ENCODE measurements at regions not wholly inside any gene's neighbourhood (a gene's known extent, or its start where the extent isn't known, plus 50 kb on each side); places are given as distances from the start of the nearest gene placed in this dataset.

- Histone ChIP-seq H3K79me2 (ENCODE audit: insufficient read depth, low read length) (no peaks in the 10 kb centered on the region), H3K4me1 (ENCODE audit: insufficient read depth, low read length) (peaks cover 6% of the 10 kb centered on the region; the same call in 1 of the 2 replicates), H3K4me3 (replicated peaks in 1 of 3; ENCODE audit: insufficient read depth in 1 of 3, low read depth in 2 of 3, low read length in 3 of 3) (no peak overlapping the region), H3K9me3 (ENCODE audit: low read length) (no peaks in the 10 kb centered on the region), H3K9ac (ENCODE audit: insufficient read depth, low read depth, low read length) (no peak overlapping the region), H3K27ac (ENCODE audit: extremely low read length, insufficient read depth, low read length) (no peak overlapping the region), H2AFZ (ENCODE audit: low read length) (no peak overlapping the region), H3K27me3 (ENCODE audit: control insufficient read depth in 1 of 2, insufficient read depth in 2 of 2, low read length in 2 of 2) (peaks cover 0 to 3% of the 10 kb centered on the region in 2 experiments; a peak in 2 of 5 replicates), H3K36me3 (replicated peaks in 1 of 2; ENCODE audit: control insufficient read depth in 1 of 2, insufficient read depth in 2 of 2, low read length in 2 of 2) (no peaks in the 10 kb centered on the region), H4K20me1 (ENCODE audit: insufficient read depth, low read length) (no peaks in the 10 kb centered on the region), H3K4me2 (ENCODE audit: low read depth, low read length) (no peak overlapping the region)
- CTCF ChIA-PET (ENCODE audit: low intra/inter-chr PET ratio, low total read pairs) = no interaction called here
- DNase-seq (ENCODE audit: low spot score) = no peak
- no peak for FAIRE-seq
- 3% methylated on average over 3 of the region's 3 CpGs for WGBS (ENCODE audit: low lambda C conversion rate)
- ATAC-seq = no peak
- POLR2A ChIA-PET = no interaction called here
- BruUV-seq (replicated peaks) = no TSS peak
- intact Hi-C loops (cut with micrococcal nuclease; ENCODE audit: unreplicated experiment) = no loop called here
- in situ Hi-C loops (cut with HindIII; ENCODE audit: extremely low pct_ligation_motif_present, low pct_unique_long_range_greater_than_20kb) = no loop called here
- no peak for TF ChIP-seq NONO (IDR thresholded peaks at IDR 0.05)
- no peak for TF ChIP-seq NONO (CRISPR knock-in tag; conservative IDR thresholded peaks at IDR 0.05)
- TF ChIP-seq ARID2 (CRISPR knock-in tag; IDR thresholded peaks at IDR 0.05; ENCODE audit: borderline replicate concordance) = no peak
Observed at GRCh38 chr2:176569574-176569973, 300.3 kb downstream of the MTX2 start.

GRCh38 chr2:176573612-176574483 lies 304.6 kb downstream of the MTX2 start:
- POLR2A ChIA-PET = no interaction called here
- intact Hi-C loops (cut with micrococcal nuclease; ENCODE audit: unreplicated experiment) = no loop called here
- no peak for TF ChIP-seq SRSF1 (optimal IDR thresholded peaks at IDR 0.05; ENCODE audit: low read depth, low read length)
- TF ChIP-seq ZNF318 (CRISPR knock-in tag; IDR thresholded peaks at IDR 0.05) = no peak
- no peak for TF ChIP-seq ZNF496 (CRISPR knock-in tag; IDR thresholded peaks at IDR 0.05; ENCODE audit: insufficient replicate concordance)
- no peak for TF ChIP-seq ZNF562 (CRISPR knock-in tag; IDR thresholded peaks at IDR 0.05; ENCODE audit: borderline replicate concordance)
- TF ChIP-seq FOXP1 (IDR thresholded peaks at IDR 0.05) = no peak
- TF ChIP-seq FOXP1 (CRISPR knock-in tag; IDR thresholded peaks at IDR 0.05) = no peak
- TF ChIP-seq ZBTB7A (CRISPR knock-in tag; IDR thresholded peaks at IDR 0.05) = no peak
- TF ChIP-seq POLR2A (IDR thresholded peaks at IDR 0.05; ENCODE audit: insufficient read depth in 1 of 2, low read depth in 2 of 2, low read length in 2 of 2) = no peak

More at GRCh38 chr2:176573612-176574483, 304.6 kb downstream of the MTX2 start:
- no peak overlapping the region for H3K27ac ChIP-seq (ENCODE audit: extremely low read length, insufficient read depth, low read length)
- no TSS peak for BruUV-seq (replicated peaks)
- H3K27me3 ChIP-seq (ENCODE audit: control insufficient read depth in 1 of 2, insufficient read depth in 2 of 2, low read length in 2 of 2) = peaks cover 0 to 10% of the 10 kb centered on the region in 2 experiments; a peak in 1 of 5 replicates
- no peaks in the 10 kb centered on the region for H3K36me3 ChIP-seq (replicated peaks in 1 of 2; ENCODE audit: control insufficient read depth in 1 of 2, insufficient read depth in 2 of 2, low read length in 2 of 2)
- DNase-seq (ENCODE audit: low spot score) (no peak), FAIRE-seq (no peak), ATAC-seq (no peak)
- CTCF ChIA-PET (ENCODE audit: low intra/inter-chr PET ratio, low total read pairs) = no interaction called here
- H3K4me2 ChIP-seq (ENCODE audit: low read depth, low read length) = no peak overlapping the region
- H3K9me3 ChIP-seq (ENCODE audit: low read length) = no peaks in the 10 kb centered on the region
- H3K9ac ChIP-seq (ENCODE audit: insufficient read depth, low read depth, low read length) = no peak overlapping the region
- 2% methylated on average over 4 of the region's 4 CpGs for WGBS (ENCODE audit: low lambda C conversion rate)
- H3K4me3 ChIP-seq (replicated peaks in 1 of 3; ENCODE audit: insufficient read depth in 1 of 3, low read depth in 2 of 3, low read length in 3 of 3) = no peak overlapping the region
- H2AFZ ChIP-seq (ENCODE audit: low read length) = no peak overlapping the region
- no peaks in the 10 kb centered on the region for H4K20me1 ChIP-seq (ENCODE audit: insufficient read depth, low read length)
- in situ Hi-C loops (cut with HindIII; ENCODE audit: extremely low pct_ligation_motif_present, low pct_unique_long_range_greater_than_20kb) = no loop called here
- no peaks in the 10 kb centered on the region for H3K79me2 ChIP-seq (ENCODE audit: insufficient read depth, low read length)
- H3K4me1 ChIP-seq (ENCODE audit: insufficient read depth, low read length) = no peaks in the 10 kb centered on the region

Data from HepG2 (cell line).